H1 (cell line): ENCODE measurements at regions not wholly inside any gene's neighbourhood (a gene's known extent, or its start where the extent isn't known, plus 50 kb on each side); places are given as distances from the start of the nearest gene placed in this dataset.

Experiments
- CTCF ChIA-PET: fragments of 300-600 bp; sonication (Branson Sonifier 250); formaldehyde crosslinking; loops from one replicate; lab custom pipeline; 2021; ENCODE audit not compliant: partially characterized antibody; lab: Charles Lee
- POLR2A ChIA-PET: fragments of 300-600 bp; sonication (Branson Sonifier 250); formaldehyde crosslinking; loops from one replicate; lab custom pipeline; 2021; ENCODE audit warnings: inconsistent platforms; ENCODE audit not compliant: partially characterized antibody; lab: Charles Lee
- DNase-seq, 2 experiments: peaks; one replicate each; pipeline versions ENCODE4 v3.0.0 to v3.0.0-alpha.2; 2010 to 2022; ENCODE audit warnings: low spot score in 2 of 2, low read depth in 1 of 2, mixed read lengths in 1 of 2
- FAIRE-seq: peaks from 2 replicates; lab custom pipeline; 2011; peaks lifted over from hg19 to GRCh38; lab: Jason Lieb, UNC
- H2AFZ ChIP-seq: 2 replicates; pipeline ENCODE4 v1.8.1; 2012; ENCODE audit warnings: low read length, inconsistent platforms
- H2AK5ac ChIP-seq: 2 replicates; pipeline ENCODE4 v1.6.1; 2013; ENCODE audit warnings: low read depth, low read length
- H2BK120ac ChIP-seq: replicated peaks from 2 replicates; pipeline ENCODE3; 2013; ENCODE audit warnings: low read depth, low read length, inconsistent platforms
- H2BK12ac ChIP-seq: 2 replicates; pipeline ENCODE4 v1.6.1; 2013; ENCODE audit warnings: low read depth, low read length
- H2BK15ac ChIP-seq: 2 replicates; pipeline ENCODE4 v1.6.1; 2013; ENCODE audit warnings: low read length
- H2BK20ac ChIP-seq: 2 replicates; pipeline ENCODE4 v1.6.1; 2013; ENCODE audit warnings: low read length
- H2BK5ac ChIP-seq: 2 replicates; pipeline ENCODE4 v1.6.1; 2013; ENCODE audit warnings: low read depth, low read length
- H3K14ac ChIP-seq: 2 replicates; pipeline ENCODE4 v1.6.1; 2013; ENCODE audit warnings: inconsistent platforms; ENCODE audit not compliant: insufficient read length
- H3K18ac ChIP-seq: 2 replicates; pipeline ENCODE4 v1.6.1; 2013; ENCODE audit warnings: low read length; ENCODE audit errors: extremely low read depth
- H3K23ac ChIP-seq: 2 replicates; pipeline ENCODE4 v1.6.1; 2013; ENCODE audit warnings: inconsistent platforms; ENCODE audit not compliant: insufficient read length
- H3K23me2 ChIP-seq: 2 replicates; pipeline ENCODE4 v1.6.1; 2013; ENCODE audit warnings: low read depth, low read length
- H3K27ac ChIP-seq: 2 replicates; pipeline ENCODE4 v1.6.1; 2011; ENCODE audit warnings: low read depth, low read length, inconsistent platforms
- H3K27me3 ChIP-seq, 4 experiments: replicated peaks in 1 of 4; 1 replicate in 1 of 4; 2 replicates in 3 of 4; pipeline versions ENCODE4 v1.6.1 to v1.8.1; 2011 to 2013; ENCODE audit warnings: low read length in 3 of 4, mild to moderate bottlenecking in 3 of 4, inconsistent platforms in 2 of 4, mixed read lengths in 2 of 4, moderate library complexity in 1 of 4; ENCODE audit not compliant: control insufficient read depth in 3 of 4, insufficient read depth in 3 of 4; ENCODE audit errors: extremely low read depth in 1 of 4
- H3K36me3 ChIP-seq, 4 experiments: 2 replicates each; pipeline versions ENCODE4 v1.6.1 to v1.8.1; 2011 to 2013; ENCODE audit warnings: mild to moderate bottlenecking in 4 of 4, low read length in 3 of 4, moderate library complexity in 2 of 4, control low read depth in 1 of 4, inconsistent platforms in 1 of 4; ENCODE audit not compliant: insufficient read depth in 4 of 4, control insufficient read depth in 2 of 4
- H3K4ac ChIP-seq: replicated peaks from 2 replicates; pipeline ENCODE3; 2013; ENCODE audit warnings: low read length, low read depth, mixed read lengths, inconsistent platforms; ENCODE audit not compliant: insufficient read length
- H3K4me1 ChIP-seq, 4 experiments: replicated peaks in 1 of 4; 1 replicate in 1 of 4; 2 replicates in 3 of 4; pipeline versions ENCODE4 v1.6.1 to v1.8.1; 2011 to 2013; ENCODE audit warnings: low read length in 3 of 4, inconsistent platforms in 2 of 4, mixed read lengths in 1 of 4; ENCODE audit not compliant: insufficient read depth in 4 of 4, control insufficient read depth in 3 of 4
- H3K4me2 ChIP-seq, 2 experiments: 2 replicates each; pipeline versions ENCODE4 v1.6.1 to v1.8.1; 2011 to 2013; ENCODE audit warnings: low read depth in 2 of 2, low read length in 2 of 2, control low read depth in 1 of 2, inconsistent platforms in 1 of 2, mild to moderate bottlenecking in 1 of 2; ENCODE audit not compliant: insufficient read depth in 1 of 2
- H3K4me3 ChIP-seq, 4 experiments: fragments of 200-600, 300-600 bp in 1 of 4; sonication (generic), shearing (Covaris generic), sonication (Bioruptor Twin) in 1 of 4; 2 replicates each; pipeline versions ENCODE4 v1.5.1 to v1.8.1; 2011 to 2016; ENCODE audit warnings: low read length in 4 of 4, low read depth in 3 of 4, control low read depth in 2 of 4, inconsistent platforms in 2 of 4, mild to moderate bottlenecking in 2 of 4, mixed read lengths in 1 of 4, moderate library complexity in 1 of 4; ENCODE audit not compliant: insufficient read depth in 2 of 4; ENCODE audit errors: extremely low read depth in 1 of 4
- H3K56ac ChIP-seq: replicated peaks from 2 replicates; pipeline ENCODE3; 2013; ENCODE audit warnings: low read depth, mild to moderate bottlenecking, mixed read lengths, low read length, inconsistent platforms; ENCODE audit not compliant: insufficient read length
- H3K79me1 ChIP-seq: 2 replicates; pipeline ENCODE4 v1.6.1; 2013; ENCODE audit warnings: low read depth, low read length, control low read depth
- H3K79me2 ChIP-seq, 2 experiments: 2 replicates each; pipeline versions ENCODE4 v1.6.1 to v1.8.1; 2012 to 2013; ENCODE audit warnings: low read length in 2 of 2, mild to moderate bottlenecking in 2 of 2, inconsistent platforms in 1 of 2; ENCODE audit not compliant: insufficient read depth in 2 of 2, control insufficient read depth in 1 of 2
- H3K9ac ChIP-seq, 4 experiments: replicated peaks in 1 of 4; 1 replicate in 1 of 4; 2 replicates in 3 of 4; pipeline versions ENCODE4 v1.6.1 to v1.8.1; 2011 to 2013; ENCODE audit warnings: low read depth in 3 of 4, low read length in 3 of 4, control low read depth in 2 of 4, mild to moderate bottlenecking in 2 of 4, moderate library complexity in 2 of 4, inconsistent platforms in 1 of 4; ENCODE audit errors: extremely low read depth in 1 of 4
- H3K9me3 ChIP-seq, 2 experiments: 2 replicates each; pipeline versions ENCODE4 v1.6.1 to v1.8.1; 2012 to 2013; ENCODE audit warnings: mild to moderate bottlenecking in 2 of 2, moderate library complexity in 2 of 2, control low read depth in 1 of 2, inconsistent platforms in 1 of 2, low read depth in 1 of 2, low read length in 1 of 2, mixed read lengths in 1 of 2; ENCODE audit not compliant: insufficient read depth in 2 of 2
- H4K20me1 ChIP-seq, 2 experiments: replicated peaks in 1 of 2; 2 replicates each; pipeline versions ENCODE3 to v1.8.1; 2011 to 2013; ENCODE audit warnings: inconsistent platforms in 2 of 2, low read length in 2 of 2, mild to moderate bottlenecking in 1 of 2; ENCODE audit not compliant: insufficient read depth in 2 of 2, control insufficient read depth in 1 of 2
- H4K5ac ChIP-seq: 2 replicates; pipeline ENCODE4 v1.6.1; 2013; ENCODE audit warnings: low read length, low read depth, mixed read lengths, inconsistent platforms; ENCODE audit not compliant: insufficient read length
- H4K8ac ChIP-seq: 2 replicates; pipeline ENCODE4 v1.8.0; 2013; ENCODE audit warnings: mild to moderate bottlenecking, moderate library complexity, low read length, inconsistent platforms; ENCODE audit not compliant: insufficient read depth; ENCODE audit errors: extremely low read depth
- H4K91ac ChIP-seq: replicated peaks from 2 replicates; pipeline ENCODE3; 2013; ENCODE audit warnings: low read length, mixed read lengths, inconsistent platforms; ENCODE audit not compliant: insufficient read length
- BRCA1 ChIP-seq: IDR thresholded peaks from 2 replicates; pipeline ENCODE4 v1.6.1; 2012; ENCODE audit warnings: low read depth, low read length, improper control_type of control experiment
- CREB1 ChIP-seq: IDR thresholded peaks from 2 replicates; pipeline ENCODE4 v1.6.1; 2012; ENCODE audit warnings: inconsistent platforms
- EZH2 ChIP-seq: fragments of 200-600 bp; sonication (generic); IDR thresholded peaks from 2 replicates; pipeline ENCODE4 v1.7.1; 2012; ENCODE audit warnings: low read depth, mild to moderate bottlenecking, moderate library complexity, low read length, inconsistent platforms; ENCODE audit not compliant: severe bottlenecking
- PHF8 ChIP-seq: fragments of 200-600 bp; sonication (generic); conservative IDR thresholded peaks from 2 replicates; pipeline ENCODE4 v1.7.1; 2012; ENCODE audit warnings: low read depth, mild to moderate bottlenecking, inconsistent platforms, low read length, moderate library complexity
- RBBP5 ChIP-seq: IDR thresholded peaks from 2 replicates; pipeline ENCODE4 v1.7.1; 2012; ENCODE audit warnings: low read depth, mild to moderate bottlenecking, inconsistent platforms, low read length, moderate library complexity, borderline replicate concordance
- RFX5 ChIP-seq: IDR thresholded peaks from 2 replicates; pipeline ENCODE4 v1.6.1; 2011; ENCODE audit warnings: low read depth, low read length, improper control_type of control experiment, borderline replicate concordance
- SAP30 ChIP-seq: fragments of 300-600 bp; sonication (generic); IDR thresholded peaks from 2 replicates; pipeline ENCODE4 v1.7.1; 2012; ENCODE audit warnings: low read length, moderate library complexity, mild to moderate bottlenecking, inconsistent platforms; ENCODE audit not compliant: insufficient read depth, insufficient replicate concordance
- SP2 ChIP-seq: IDR thresholded peaks from 2 replicates; pipeline ENCODE4 v1.6.1; 2012; ENCODE audit warnings: mild to moderate bottlenecking, low read length, inconsistent platforms
- TEAD4 ChIP-seq: IDR thresholded peaks from 2 replicates; pipeline ENCODE4 v1.6.1; 2012; ENCODE audit warnings: low read depth, low read length, inconsistent platforms, mixed read lengths
- WGBS, 2 experiments: shearing (Covaris generic) in 1 of 2; methylation state at CpG; one replicate each; pipeline versions ENCODE4 v1.1.6 to v1.1.7; 2013 to 2015; ENCODE audit warnings: low lambda C conversion rate in 2 of 2, mixed read lengths in 2 of 2, inconsistent platforms in 1 of 2, low coverage in 1 of 2, missing lambda C conversion rate in 1 of 2; ENCODE audit not compliant: insufficient replicate concordance in 2 of 2, insufficient coverage in 1 of 2, insufficient read length in 1 of 2; ENCODE audit errors: extremely low coverage in 1 of 2, missing lambda C conversion rate in 1 of 2; 5-methylcytosine and 5-hydroxymethylcytosine counted together

DNA sequence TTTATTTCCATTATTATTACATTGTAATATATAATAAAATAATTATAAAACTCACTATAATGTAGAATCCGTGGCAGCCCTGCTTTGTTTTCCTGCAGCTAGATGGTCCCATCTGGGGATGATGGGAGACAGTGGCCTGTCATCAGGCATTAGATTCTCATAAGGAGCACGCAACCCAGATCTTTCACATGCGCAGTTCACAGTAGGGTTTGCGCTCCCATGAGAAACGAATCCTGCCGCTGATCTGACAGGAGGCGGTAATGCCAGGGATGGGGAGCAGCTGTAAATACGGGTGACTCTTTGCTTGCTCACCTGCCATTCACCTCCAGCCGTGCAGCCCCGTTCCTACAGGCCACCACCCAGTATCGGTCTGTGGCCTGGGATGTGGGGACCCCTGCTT is 1879.3 kb upstream of the WWC1 start:
- Histone ChIP-seq H4K91ac (peak overlapping the region; percentile 81), H2AFZ (0 out of 2 replicates have a peak overlapping the region, but pooled peaks have one; percentile 87), H4K20me1 (no peaks in the 10 kb centered on the region), H3K9ac (no peak overlapping the region), H3K79me2 (no peaks in the 10 kb centered on the region), H2AK5ac (no peak overlapping the region; the same call in 1 of the 2 replicates), H3K4ac (no peak overlapping the region), H4K8ac (no peak overlapping the region), H3K23me2 (no peaks in the 10 kb centered on the region), H3K9me3 (no peaks in the 10 kb centered on the region), H3K56ac (no peak overlapping the region), H2BK12ac (peak overlapping the region; percentile 89), H3K4me1 (peaks cover 0 to 2% (median 0%) of the 10 kb centered on the region in 4 experiments; a peak in 1 of 7 replicates), H3K14ac (no peak overlapping the region), H3K27ac (no peak overlapping the region), H2BK5ac (no peak overlapping the region), H3K27me3 (no peaks in the 10 kb centered on the region), H2BK20ac (no peak overlapping the region), H3K36me3 (no peaks in the 10 kb centered on the region; a peak in 1 of 8 replicates), H2BK120ac (no peak overlapping the region), H3K4me2 (no peak overlapping the region), H4K5ac (no peak overlapping the region), H3K18ac (no peak overlapping the region), H2BK15ac (no peak overlapping the region; the same call in 1 of the 2 replicates), H3K79me1 (no peaks in the 10 kb centered on the region), H3K4me3 (no peak overlapping the region), H3K23ac (no peak overlapping the region)
- WGBS, 2 experiments, result 92% methylated on average over 11 of the region's 11 CpGs; no CpG with 5 or more reads in 1 of the 2 experiments
- no peak for DNase-seq
- no peak for TF ChIP-seq SP2
- no peak for TF ChIP-seq SAP30
- no peak for TF ChIP-seq PHF8
- no peak for TF ChIP-seq CREB1
- TF ChIP-seq RBBP5, result no peak
- no peak for TF ChIP-seq EZH2
- TF ChIP-seq TEAD4, result no peak
- no peak for TF ChIP-seq BRCA1
- TF ChIP-seq RFX5, result no peak
- POLR2A ChIA-PET, result no interaction called here
- CTCF ChIA-PET, result interaction anchor here (1.6 kb wide), 1 partner anchor 11 kb away, joined by 4 read pairs; no protein-coding TSS in a partner anchor
- no peak for FAIRE-seq
